Occipital lobe (tissue), 1 donor: ENCODE measurements at regions not wholly inside any gene's neighbourhood (a gene's known extent, or its start where the extent isn't known, plus 50 kb on each side); places are given as distances from the start of the nearest gene placed in this dataset.

ENCODE experiments used
- DNase-seq: peaks from one replicate; lab custom pipeline; 2025; lab: John Stamatoyannopoulos, UW

GRCh38 chr7:26011039-26011696 lies 140.8 kb upstream of the NFE2L3 start:
- no peak for DNase-seq

GRCh38 chr7:26013551-26014083 lies 138.4 kb upstream of the NFE2L3 start:
- no peak for DNase-seq

DNA sequence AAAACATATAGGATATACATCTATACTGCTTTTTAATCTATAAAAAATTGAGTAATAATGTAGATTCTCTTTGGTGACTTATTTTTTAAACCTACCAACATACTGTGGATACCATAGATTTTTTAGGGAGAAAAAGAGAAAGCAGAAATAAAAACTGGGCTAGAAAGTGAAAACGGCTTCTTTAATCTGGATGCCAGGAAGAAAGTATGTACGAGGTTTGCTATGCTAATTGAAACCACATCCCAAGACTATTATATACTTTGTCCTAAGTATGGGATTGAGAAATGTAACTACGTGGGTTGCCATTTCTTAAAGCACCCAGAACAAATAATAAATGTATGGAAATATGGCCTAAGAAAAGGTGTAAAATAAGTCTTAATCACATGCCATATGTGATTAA lies 129.0 kb upstream of the NFE2L3 start:
- no peak for DNase-seq

DNA sequence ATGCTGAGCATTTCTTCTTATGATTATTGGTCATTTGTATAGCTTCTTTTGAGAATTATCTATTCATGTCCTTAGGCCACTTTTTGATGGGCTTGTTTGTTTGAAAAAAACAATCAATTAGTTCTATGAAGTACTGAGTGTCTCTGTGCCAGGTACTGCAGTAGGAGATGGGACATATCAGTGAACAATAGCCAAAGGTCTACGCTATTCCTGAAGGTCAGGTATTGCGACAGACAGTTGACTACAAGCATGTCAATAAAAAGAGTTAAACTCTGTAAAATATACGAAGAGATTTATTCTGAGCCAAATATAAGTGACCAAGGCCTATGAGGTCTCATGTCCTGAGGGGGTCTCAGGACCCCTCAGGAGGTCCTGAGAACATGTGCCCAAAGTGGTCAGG lies 122.1 kb upstream of the NFE2L3 start:
- DNase-seq = no peak

- no peak for DNase-seq
Measured at GRCh38 chr7:26034391-26034790, 117.6 kb upstream of the NFE2L3 start.

DNA sequence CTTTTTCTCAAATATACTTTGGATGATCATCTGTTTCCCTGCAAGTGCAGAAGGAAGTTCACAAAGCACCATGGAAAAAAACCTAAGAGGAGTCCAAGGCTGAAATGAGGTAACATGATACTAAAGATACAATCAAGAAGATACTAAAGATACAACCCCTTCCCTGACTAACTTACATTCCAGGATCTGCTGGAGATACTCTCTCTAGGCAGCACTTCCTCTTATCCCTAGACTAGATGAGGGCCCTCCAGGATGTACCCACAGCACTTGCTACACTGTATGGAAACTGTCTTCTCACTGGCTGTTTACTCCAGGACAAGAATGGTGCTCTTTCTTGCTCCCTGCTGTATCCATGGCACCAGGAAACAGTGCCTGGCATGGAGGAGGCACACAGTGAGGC lies 116.4 kb upstream of the NFE2L3 start:
- DNase-seq = no peak

- DNase-seq = no peak
Measured at GRCh38 chr7:26036092-26036491, 115.9 kb upstream of the NFE2L3 start.

DNA sequence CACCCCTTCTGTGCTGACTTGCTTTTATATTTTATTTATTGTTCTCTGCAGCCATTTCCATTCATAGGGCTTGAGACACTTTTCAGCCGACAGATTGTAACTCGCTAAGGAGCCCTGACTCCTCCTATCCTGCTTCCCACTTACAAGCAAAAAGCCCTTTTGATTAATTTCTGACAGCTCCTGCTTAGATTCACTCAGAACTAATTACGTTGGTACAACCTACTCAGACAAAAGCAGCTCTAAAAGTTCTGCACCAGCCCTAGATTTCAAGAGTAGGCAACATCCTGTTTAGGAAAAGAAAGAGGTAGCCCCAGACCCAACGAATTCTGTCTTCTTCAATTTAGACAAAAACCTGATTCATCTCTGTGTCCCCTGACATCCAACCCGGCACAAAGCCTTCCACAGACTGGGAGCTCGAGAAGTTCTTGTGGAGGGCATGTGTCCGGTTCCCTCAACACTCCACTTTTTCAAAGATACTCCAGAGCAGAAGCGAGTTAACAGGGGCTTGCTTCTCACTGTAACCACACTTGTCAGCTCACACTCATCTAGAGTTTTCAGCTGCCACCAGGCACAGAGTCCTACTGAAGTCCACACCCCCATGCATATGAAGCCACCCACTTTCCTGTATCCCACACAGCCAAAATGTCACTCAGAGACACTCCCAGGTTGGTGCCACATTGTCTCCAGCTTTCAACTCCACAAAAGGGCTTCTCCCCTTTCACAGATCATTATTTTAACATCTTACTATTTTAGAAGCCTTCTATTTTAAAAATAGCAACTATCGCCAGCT lies 113.6 kb upstream of the NFE2L3 start:
- no peak for DNase-seq

GRCh38 chr7:26040085-26040484 lies 111.9 kb upstream of the NFE2L3 start:
- DNase-seq = no peak

GRCh38 chr7:26042237-26042636 lies 109.8 kb upstream of the NFE2L3 start:
- DNase-seq = no peak

DNA sequence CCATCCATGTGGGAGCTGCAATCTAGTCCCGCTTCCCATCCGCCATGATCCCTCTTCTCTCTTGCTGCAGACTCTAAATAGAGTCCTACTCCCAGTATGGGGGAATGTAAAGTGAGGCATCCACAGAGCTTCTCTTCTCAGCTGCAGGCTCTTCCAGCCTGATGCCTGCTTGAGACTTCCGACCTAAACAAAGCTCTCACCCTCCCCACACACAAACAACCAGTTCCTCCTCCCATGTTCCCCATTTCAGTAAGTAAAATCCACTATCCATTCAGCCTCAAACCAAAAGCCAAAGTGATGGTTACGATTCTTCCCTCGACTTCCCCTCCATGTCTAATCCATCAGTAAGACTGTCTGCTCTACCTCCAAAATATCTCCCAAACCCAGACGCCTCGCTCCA lies 108.2 kb upstream of the NFE2L3 start:
- no peak for DNase-seq

DNA sequence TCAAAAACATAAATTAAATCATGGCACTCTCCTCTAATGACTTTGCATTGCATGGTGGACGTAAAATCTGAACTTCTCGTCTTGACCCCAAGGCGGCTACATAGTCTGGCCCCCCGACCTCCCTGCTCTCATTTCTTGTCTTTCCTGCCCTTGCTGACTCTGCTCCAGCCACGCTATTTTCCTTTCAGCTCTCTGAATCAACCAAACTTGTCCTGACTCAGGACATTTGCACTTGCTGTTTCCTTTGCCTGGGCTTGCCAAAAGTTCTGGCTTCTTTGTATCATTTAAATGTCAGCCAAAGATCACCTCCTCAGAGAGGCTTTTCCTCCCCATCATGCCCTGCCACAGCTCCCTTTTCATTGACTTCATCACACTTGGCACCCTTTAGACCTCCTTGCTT lies 107.7 kb upstream of the NFE2L3 start:
- no peak for DNase-seq

DNA sequence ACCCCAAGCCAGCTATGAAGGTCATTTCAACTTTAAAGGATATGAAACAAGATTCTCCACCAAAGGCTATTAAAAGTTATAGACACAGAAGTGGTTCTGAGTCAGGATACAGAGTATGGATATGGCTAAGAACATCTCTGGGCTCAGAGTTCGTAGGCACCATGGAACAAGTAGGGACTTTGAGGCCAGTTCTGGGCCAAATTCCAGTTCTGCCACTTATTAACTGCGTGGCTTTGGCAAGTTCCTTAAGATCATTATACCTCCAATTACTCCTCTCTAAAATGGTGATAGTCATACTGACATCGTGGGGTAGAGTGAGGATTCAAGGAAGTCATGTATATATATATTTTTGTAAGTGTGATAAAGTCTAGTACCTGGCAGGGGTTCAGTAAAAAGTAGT lies 105.8 kb upstream of the NFE2L3 start:
- DNase-seq = no peak

GRCh38 chr7:26046878-26047277 lies 105.1 kb upstream of the NFE2L3 start:
- no peak for DNase-seq

DNA sequence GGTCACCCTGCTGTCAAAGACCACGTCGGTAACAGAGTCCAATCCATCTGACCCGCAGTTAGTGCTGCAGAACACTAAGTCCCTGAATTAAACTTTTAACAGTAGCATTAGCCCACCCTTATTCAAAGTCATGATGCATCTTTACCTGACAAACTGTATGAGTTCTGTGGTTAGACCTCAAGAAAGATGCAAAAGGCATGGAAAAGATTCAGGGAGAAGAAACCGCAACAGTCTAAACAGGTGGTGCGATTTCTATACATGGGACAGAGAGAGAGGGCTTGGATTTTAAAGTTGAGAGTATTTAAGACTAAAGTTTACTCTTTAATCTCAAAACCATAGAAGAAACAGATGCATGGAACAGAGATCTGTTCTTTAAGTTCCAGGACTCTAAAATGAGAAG lies 103.3 kb upstream of the NFE2L3 start:
- DNase-seq = no peak

- DNase-seq = no peak
Measured at GRCh38 chr7:26049081-26049480, 102.9 kb upstream of the NFE2L3 start.

DNA sequence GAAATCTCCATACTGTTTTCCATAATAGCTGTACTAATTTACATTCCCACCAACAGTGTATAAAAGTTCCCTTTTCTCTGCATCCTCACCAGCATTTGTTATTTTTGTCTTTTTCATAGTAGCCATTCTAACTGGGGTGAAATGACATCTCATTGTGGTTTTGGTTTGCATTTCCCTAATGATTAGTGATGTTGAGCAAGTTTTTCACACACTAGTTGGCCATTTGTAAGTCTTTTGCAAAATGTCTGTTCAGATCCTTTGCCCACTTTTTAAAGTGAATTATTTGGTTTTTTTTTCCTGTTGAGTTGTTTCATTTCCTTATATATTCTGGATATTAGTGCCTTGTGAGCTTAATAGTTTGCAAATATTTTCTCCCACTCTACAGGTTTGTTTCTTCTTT lies 101.0 kb upstream of the NFE2L3 start:
- no peak for DNase-seq

GRCh38 chr7:26052706-26053105 lies 99.3 kb upstream of the NFE2L3 start:
- no peak for DNase-seq

- DNase-seq = no peak
Measured at GRCh38 chr7:26054386-26054785, 97.6 kb upstream of the NFE2L3 start.

GRCh38 chr7:26055241-26055640 lies 96.8 kb upstream of the NFE2L3 start:
- DNase-seq = no peak

DNA sequence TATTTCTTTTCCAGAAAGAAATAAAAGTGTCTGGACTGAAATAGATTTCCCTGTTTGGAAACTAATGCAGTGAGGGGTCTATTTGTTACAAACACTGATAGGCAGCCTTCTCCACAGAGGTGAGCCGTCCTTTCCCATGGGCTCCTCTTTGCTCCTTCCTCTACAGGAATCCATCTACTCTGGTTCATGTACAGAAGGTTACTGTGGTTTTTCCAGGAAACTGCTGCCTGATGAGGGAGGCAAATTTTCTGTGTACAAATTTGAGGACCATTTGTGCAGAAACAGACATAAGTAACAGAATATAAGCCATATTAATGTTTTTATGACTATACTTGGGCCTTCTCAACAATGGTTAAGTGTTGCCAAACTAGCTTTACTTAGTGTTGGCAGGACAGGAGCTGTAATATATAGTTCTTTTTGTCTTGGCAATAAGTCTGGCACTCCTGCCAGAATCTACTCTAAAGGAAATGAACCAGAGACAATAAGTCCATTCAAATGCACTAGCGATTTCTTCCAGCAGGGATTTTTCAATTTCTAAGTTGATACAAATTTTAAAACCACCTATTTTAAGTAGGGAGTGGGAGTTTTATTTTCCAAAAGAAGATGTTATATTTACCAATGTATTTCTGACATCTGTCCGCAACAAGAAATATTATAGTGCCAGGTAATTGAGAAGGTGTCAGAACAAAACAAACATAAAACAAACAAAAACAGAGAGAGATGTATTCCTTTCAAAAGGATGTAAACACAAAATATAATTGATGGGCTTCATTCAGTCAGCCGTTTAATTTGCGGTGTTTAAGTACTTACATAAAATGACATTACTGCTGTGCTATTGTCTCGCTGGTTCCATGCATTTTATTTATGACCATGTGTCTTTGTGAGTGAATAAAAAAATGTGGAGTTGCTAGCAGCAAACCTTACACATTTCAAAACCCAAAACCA lies 91.0 kb upstream of the NFE2L3 start:
- no peak for DNase-seq
